ENCODE measurements at regions not wholly inside any gene's neighbourhood (a gene's known extent, or its start where the extent isn't known, plus 50 kb on each side); places are given as distances from the start of the nearest gene placed in this dataset.

GRCh38 chr13:20332361-20333096 is 100.4 kb upstream of the GJB6 start:
- TF ChIP-seq CTCF (IDR thresholded peaks at IDR 0.05) (no peak), EP300 (IDR thresholded peaks at IDR 0.05) (no peak), POLR2A (IDR thresholded peaks at IDR 0.05) (no peak)
